ELR (cell line): ENCODE measurements at regions not wholly inside any gene's neighbourhood (a gene's known extent, or its start where the extent isn't known, plus 50 kb on each side); places are given as distances from the start of the nearest gene placed in this dataset.
"Not testable (repeated sequence)": the region's sequence is repeated elsewhere in the genome, so short reads cannot be mapped to it uniquely, and the experiment has no call there.

Experiments used
- DNase-seq: peaks from one replicate; pipeline ENCODE4 v3.0.0-alpha.2; 2015; ENCODE audit warnings: low read depth

DNA sequence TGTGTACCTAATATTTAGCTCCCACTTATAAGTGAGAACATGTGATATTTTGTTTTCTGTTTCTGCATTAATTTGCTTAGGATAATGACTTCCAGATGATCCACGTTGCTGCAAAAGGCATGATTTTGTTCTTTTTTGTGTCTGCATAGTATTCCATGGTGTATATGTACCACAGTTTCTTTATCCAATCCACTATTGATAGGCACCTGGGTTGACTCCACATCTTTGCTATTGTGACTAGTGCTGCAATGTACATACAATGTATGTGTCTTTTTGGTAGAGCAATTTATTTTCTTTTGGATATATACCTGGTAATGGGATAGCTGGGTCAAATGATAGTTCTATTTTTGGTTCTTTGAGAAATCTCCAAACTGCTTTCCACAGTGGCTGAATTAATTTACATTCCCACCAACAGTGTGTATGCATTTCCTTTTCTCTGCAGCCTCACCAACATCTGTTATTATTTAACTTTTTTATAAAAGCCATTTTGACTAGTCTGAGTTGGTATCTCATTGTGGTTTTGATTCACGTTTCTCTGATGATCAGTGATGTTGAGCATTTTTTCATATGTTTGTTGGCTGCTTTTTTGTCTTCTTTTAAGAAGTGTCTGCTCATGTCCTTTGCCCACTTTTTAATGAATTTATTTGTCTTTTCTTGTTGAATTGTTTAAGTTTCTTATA, 102.8 kb upstream of the GAS1 start:
- not testable (repeated sequence) for DNase-seq

- DNase-seq, result no peak
These were observed 107.8 kb upstream of the GAS1 start for GRCh38 chr9:87054999-87055686.

- DNase-seq, result no peak
These were observed 112.5 kb upstream of the GAS1 start for GRCh38 chr9:87059772-87060171.

DNA sequence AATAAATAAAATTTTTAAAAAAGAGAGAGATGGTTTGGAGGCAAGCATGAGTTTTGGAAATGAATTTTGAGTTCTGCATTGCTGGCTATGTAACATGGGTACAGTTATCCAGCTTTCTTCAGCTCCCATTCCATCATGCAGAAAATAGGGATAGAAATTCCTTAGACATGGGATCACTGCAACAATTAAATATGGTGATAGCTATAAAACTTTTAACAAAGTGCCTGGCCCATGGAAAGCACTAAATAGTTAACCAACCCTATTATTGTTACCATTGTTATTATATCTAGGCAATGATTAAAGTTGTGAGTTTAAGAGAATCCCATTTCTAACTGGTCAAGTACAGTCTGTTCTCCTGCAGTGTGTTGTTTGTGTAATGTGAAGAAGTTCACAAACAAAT, 115.4 kb upstream of the GAS1 start:
- no peak for DNase-seq

DNA sequence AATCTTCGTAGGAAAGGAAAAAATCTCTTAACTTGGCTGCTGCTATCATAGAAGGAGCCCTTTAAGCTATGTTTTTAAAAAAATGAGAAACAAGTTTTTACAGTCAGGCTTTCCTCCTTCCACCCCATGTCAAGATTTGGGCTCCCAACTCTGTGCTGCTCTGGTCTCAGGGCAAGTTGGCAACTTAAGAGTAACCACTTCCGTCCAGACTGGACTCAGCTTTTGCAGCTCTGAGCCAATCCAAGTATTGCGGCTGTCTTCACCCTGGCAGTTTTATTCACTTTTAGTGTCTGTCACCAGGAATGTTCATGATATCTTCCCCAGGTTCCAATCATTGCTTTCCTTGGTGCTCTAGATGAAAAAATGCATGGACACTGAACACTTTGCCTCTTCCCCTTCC, 115.9 kb upstream of the GAS1 start:
- no peak for DNase-seq

- DNase-seq, result no peak
These were observed 116.6 kb upstream of the GAS1 start for GRCh38 chr9:87063871-87064270.

- DNase-seq, result no peak
These were observed 117.0 kb upstream of the GAS1 start for GRCh38 chr9:87064311-87064710.

GRCh38 chr9:87065981-87066380, 118.7 kb upstream of the GAS1 start:
- no peak for DNase-seq

DNA sequence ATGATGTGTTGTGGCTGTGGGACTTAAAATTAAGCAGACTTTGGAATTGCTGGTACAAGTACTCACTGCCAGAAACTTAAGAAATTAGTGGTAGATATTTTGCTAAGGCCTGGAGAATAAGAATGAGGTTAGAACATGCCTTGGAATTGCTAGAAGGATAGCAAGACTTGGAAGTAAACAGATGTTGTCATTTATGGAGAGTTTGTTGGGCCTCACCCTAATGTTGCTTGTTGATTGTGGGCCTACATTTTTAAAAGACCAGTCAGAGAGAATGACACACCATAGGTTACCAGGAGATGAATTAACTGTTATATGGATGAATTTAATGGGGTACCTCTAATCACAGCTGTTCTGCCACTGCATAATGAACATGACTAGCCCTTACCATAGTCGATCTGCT, 120.1 kb upstream of the GAS1 start:
- no peak for DNase-seq

DNA sequence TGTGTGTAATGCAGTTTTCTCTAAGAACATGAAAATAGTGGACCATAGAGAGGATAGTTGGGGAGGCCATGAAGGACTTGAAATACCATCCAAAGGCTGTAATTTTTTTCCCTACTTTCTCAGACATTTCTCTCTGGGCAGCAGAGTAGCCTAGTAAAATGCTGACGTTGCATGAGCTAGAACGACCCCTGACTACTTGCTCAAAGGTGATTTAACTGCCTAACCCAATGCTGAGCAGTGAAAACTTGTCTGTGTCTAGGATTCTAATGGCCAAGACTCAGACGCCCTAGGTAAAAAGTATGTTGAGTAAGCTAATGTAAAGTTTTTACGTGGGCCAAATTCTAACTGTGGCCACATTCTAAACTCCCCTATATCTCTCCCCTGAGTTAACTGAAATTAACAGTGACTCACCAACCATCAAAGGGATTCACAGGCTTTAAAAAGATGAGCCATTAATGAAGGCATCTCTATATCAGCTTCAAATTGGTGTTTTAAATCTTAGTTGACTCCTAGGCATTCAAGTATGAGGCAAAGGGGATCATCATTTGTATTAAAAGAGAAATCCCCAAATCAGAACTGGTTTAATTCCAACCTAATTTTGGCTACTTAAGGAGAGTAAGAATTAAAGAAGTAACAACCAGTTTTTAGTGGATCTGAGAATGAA, 121.0 kb upstream of the GAS1 start:
- DNase-seq, result no peak

- DNase-seq, result no peak
These were observed 122.4 kb upstream of the GAS1 start for GRCh38 chr9:87069690-87070089.

DNA sequence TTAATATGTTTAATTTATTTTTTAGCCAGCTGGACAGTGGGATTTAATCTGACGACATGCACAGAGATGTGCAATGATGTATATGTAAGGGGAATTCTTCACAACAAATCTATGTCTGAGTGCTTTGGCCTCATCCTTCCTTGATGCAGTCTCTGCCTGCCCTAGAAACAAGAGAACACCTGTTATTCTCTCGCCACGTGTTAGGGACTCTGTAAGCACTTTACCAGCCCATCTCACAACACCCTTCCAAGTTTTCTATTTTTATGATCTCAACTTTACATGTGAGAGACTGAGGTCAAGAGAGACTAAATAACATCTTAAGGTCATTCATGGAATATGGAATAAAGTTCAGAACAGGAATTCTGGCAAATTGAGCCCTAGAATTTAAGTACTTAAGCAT, 123.0 kb upstream of the GAS1 start:
- no peak for DNase-seq

GRCh38 chr9:87071473-87071872, 124.2 kb upstream of the GAS1 start:
- no peak for DNase-seq

DNA sequence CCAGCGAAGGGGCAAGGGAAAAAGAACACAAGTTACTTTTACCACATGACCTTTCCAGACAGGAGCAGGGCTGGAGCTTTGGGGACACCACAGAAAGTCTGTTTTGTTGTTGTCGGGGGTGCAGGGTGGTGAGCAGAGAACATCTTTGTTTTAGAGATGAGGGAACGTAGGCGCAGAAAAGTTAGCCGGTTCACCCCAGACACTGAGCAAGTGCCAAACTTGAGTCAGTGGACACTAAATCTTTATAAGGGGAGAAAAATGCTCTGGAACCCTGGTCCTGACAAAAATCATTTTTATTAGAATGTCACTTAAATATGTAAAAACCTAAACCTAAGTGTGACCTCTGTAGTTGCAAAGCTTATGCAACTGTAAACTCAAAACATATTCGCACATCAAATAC, 126.4 kb upstream of the GAS1 start:
- no peak for DNase-seq

DNA sequence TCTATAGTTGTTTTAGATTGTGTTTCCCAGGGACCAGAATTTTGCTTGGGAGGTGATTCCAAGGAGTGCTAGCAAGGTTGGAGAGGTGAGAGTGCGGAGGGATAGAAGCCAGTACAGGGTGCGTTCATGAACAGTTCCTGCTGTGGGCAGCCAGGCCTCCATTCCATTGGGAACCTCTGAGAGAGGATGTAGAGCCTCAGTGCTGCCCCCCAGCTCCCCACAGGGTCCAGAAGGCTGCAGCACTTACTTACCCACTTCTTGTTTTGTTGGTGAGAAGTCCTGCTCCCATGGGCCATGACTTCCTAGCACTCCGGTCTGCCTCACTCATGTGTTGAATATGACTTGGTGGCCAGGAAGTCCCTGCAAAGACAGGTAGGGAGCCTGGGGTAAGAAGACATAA, 128.2 kb upstream of the GAS1 start:
- DNase-seq, result no peak

- no peak for DNase-seq
These were observed 129.5 kb upstream of the GAS1 start for GRCh38 chr9:87076825-87077224.

DNA sequence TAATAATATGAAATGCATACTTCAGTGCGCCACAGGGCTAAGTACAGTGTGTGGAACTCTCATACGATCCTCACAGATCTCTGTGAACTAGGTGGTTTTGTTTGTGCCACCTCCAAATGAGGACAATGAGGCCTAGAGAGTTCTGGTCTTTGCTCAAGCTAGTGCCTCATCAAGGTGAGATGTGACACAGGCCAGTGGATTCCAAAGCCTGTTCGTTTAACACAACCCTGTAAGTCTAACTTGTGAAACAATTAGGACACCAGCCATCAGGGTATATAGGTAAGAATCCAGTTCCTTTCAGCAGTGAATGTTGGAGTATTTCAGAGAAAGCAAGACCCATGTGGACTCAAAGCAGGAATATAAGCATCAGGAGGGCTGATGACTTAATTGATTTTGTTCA, 130.7 kb upstream of the GAS1 start:
- no peak for DNase-seq

DNA sequence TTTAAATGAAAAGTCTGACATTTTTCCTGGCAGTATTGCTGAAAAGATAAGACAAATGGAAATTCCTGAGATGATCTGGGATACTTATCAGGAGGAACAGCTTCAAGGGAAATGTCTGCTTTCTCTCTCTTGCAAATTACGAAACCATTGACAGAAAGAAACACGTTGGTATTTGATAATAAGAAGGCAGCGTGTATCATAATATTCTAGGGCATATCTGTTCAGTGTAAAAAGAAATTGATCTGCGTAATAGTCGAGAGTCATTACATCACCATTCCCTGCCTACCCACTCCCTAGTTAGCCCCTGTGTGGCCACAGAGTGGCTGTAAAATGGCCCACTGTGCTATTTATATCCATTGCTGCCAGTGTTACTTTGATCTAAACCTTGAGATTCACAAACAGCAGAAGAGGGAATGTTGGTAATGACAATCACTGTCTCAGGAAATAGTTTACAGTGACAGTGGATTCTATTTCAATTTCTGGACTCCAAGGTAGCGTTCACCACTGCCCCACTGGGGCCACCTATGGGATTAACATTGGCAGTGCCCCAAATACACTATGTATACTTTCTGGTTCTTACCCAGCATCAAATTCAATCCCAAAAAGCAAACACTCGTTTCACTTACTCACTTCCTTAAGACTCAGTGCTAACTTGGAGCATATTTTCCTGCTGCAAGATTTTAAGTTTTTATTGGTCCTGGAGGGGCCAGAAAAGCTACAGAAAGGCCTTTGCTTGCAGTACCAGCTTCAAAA, 133.4 kb upstream of the GAS1 start:
- DNase-seq, result no peak

GRCh38 chr9:87081503-87081902, 134.2 kb upstream of the GAS1 start:
- no peak for DNase-seq

DNA sequence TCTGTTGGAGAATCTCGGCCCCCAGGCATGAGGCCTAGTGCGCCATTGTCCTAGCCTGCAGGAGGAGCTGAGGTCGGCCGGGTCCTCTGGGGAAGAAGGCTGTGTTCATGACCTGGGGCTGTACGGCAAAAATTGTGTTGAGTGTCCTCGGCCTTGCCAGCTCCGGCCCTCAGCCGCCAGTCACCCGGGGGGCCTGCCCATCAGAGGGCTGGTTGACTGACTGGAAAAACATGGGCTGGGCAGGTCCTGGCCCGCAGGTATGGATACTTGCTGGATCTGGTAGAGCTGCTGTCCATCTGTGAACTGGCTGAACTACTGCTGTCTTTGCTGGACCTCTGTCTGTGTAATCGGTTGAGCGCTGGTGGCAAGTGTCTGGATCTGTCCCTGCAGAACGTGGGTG, 136.7 kb upstream of the GAS1 start:
- no peak for DNase-seq

- DNase-seq, result no peak
These were observed 137.1 kb upstream of the GAS1 start for GRCh38 chr9:87084407-87084806.

DNA sequence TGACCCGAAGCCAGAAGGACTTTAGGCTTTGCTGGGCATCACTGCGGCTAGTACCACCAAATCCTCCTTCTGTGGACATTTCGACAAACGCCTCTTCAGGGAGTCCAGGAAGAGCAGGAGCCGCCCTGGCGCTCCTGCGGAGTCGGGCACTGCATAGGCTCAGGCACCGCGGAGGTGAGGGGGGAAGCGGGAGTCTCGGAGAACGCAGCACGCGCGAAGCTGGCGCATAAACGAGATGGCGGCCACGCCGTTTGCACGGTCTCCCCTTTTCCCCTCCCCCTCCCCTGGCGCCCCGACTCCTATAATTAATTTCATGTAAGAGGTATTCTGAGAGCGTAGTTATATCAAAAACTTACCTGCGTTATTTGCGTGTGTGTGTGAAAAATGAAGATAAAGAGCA, 137.8 kb upstream of the GAS1 start:
- no peak for DNase-seq

GRCh38 chr9:87085521-87085920, 138.2 kb upstream of the GAS1 start:
- no peak for DNase-seq
